Panc1 (cell line): ENCODE measurements at regions not wholly inside any gene's neighbourhood (a gene's known extent, or its start where the extent isn't known, plus 50 kb on each side); places are given as distances from the start of the nearest gene placed in this dataset.

Experiments
- CTCF ChIP-seq: fragments of 450-650 bp; IDR thresholded peaks from 2 replicates; pipeline ENCODE4 v1.5.1; 2017; ENCODE audit warnings: mild to moderate bottlenecking
- POLR2AphosphoS5 ChIP-seq: IDR thresholded peaks from 2 replicates; pipeline ENCODE4 v1.6.1; 2012; ENCODE audit warnings: mild to moderate bottlenecking, low read depth, low read length, moderate library complexity
- REST ChIP-seq, 2 experiments: IDR thresholded peaks; 2 replicates each; pipeline ENCODE4 v1.6.1; 2011 to 2012; ENCODE audit warnings: low read depth in 2 of 2, control low read depth in 1 of 2, low read length in 1 of 2, mild to moderate bottlenecking in 1 of 2, moderate library complexity in 1 of 2; ENCODE audit not compliant: insufficient read depth in 1 of 2
- SIN3A ChIP-seq: IDR thresholded peaks from 2 replicates; pipeline ENCODE4 v1.6.1; 2012; ENCODE audit warnings: low read depth, mild to moderate bottlenecking, low read length, moderate library complexity, borderline replicate concordance; ENCODE audit not compliant: insufficient read depth

DNA sequence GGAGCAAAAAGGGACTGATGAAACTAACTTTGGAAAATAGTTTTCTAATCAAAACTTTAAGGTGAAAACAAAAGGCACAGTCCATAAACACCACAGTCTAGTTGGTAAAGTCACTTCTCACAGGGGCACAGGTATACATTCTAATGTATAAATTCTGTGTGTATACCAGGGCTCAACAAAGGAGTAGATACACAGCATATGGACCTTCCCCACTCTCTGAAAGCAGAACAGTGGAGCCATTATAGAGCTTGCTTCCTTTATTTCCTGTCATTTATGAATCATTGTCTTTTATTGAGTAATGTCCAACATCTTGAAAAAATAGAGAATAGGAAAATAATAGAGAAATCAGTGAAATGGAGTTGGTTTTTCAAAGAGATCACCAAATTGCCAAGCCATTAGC, 746.5 kb upstream of the CHRM3 start:
- TF ChIP-seq SIN3A (no peak), CTCF (no peak), POLR2AphosphoS5 (no peak), REST (IDR thresholded peaks at IDR 0.05; ENCODE audit: insufficient read depth in 1 of 2, low read depth in 2 of 2, low read length in 1 of 2) (no peak)
